ENCODE measurements at regions not wholly inside any gene's neighbourhood (a gene's known extent, or its start where the extent isn't known, plus 50 kb on each side); places are given as distances from the start of the nearest gene placed in this dataset.

DNA sequence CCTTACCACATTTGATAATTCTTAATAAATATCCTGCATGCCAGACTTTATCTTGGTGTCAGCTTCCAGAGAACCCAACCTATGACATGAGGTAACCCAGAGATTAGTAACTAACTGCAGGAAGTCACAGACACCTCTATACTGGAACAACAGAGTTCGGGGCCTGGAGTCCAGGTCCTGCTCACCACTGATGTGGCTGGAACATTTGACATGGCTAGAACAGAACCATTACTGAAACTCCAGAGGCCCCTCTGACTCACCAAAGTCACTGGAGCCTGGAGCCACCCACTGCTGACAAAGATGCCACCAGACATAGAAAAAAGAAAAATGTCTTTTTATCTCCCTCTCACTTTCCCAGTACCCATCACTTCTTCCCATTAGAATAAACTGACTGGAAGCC, 403.7 kb downstream of the MID1IP1 start:
- no peak for TF ChIP-seq EP300 (IDR thresholded peaks at IDR 0.05; ENCODE audit: borderline replicate concordance)
- TF ChIP-seq TCF12 (IDR thresholded peaks at IDR 0.05; ENCODE audit: low read depth): no peak
- TF ChIP-seq RAD21 (IDR thresholded peaks at IDR 0.05; ENCODE audit: low read depth): no peak
- TF ChIP-seq YY1 (IDR thresholded peaks at IDR 0.05; ENCODE audit: low read depth): no peak
- TF ChIP-seq CEBPB (IDR thresholded peaks at IDR 0.05): no peak
- no peak for TF ChIP-seq CREB1 (IDR thresholded peaks at IDR 0.05; ENCODE audit: low read depth)
- TF ChIP-seq TAF1 (IDR thresholded peaks at IDR 0.05; ENCODE audit: low read depth): no peak
- no peak for TF ChIP-seq ZBTB7A (IDR thresholded peaks at IDR 0.05; ENCODE audit: low read depth)
- TF ChIP-seq, protein P1, sequence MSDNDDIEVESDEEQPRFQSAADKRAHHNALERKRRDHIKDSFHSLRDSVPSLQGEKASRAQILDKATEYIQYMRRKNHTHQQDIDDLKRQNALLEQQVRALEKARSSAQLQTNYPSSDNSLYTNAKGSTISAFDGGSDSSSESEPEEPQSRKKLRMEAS (IDR thresholded peaks at IDR 0.05): no peak
- TF ChIP-seq, protein P2, sequence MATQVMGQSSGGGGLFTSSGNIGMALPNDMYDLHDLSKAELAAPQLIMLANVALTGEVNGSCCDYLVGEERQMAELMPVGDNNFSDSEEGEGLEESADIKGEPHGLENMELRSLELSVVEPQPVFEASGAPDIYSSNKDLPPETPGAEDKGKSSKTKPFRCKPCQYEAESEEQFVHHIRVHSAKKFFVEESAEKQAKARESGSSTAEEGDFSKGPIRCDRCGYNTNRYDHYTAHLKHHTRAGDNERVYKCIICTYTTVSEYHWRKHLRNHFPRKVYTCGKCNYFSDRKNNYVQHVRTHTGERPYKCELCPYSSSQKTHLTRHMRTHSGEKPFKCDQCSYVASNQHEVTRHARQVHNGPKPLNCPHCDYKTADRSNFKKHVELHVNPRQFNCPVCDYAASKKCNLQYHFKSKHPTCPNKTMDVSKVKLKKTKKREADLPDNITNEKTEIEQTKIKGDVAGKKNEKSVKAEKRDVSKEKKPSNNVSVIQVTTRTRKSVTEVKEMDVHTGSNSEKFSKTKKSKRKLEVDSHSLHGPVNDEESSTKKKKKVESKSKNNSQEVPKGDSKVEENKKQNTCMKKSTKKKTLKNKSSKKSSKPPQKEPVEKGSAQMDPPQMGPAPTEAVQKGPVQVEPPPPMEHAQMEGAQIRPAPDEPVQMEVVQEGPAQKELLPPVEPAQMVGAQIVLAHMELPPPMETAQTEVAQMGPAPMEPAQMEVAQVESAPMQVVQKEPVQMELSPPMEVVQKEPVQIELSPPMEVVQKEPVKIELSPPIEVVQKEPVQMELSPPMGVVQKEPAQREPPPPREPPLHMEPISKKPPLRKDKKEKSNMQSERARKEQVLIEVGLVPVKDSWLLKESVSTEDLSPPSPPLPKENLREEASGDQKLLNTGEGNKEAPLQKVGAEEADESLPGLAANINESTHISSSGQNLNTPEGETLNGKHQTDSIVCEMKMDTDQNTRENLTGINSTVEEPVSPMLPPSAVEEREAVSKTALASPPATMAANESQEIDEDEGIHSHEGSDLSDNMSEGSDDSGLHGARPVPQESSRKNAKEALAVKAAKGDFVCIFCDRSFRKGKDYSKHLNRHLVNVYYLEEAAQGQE (IDR thresholded peaks at IDR 0.05; ENCODE audit: low read depth): no peak
- TF ChIP-seq FOXM1 (IDR thresholded peaks at IDR 0.05; ENCODE audit: borderline replicate concordance, low read depth): no peak
- TF ChIP-seq NFIC (IDR thresholded peaks at IDR 0.05): no peak
- TF ChIP-seq, protein P3, sequence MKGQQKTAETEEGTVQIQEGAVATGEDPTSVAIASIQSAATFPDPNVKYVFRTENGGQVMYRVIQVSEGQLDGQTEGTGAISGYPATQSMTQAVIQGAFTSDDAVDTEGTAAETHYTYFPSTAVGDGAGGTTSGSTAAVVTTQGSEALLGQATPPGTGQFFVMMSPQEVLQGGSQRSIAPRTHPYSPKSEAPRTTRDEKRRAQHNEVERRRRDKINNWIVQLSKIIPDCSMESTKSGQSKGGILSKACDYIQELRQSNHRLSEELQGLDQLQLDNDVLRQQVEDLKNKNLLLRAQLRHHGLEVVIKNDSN (IDR thresholded peaks at IDR 0.05): no peak

Data from Ishikawa (cell line).